Vagina (tissue), 2 donors: ENCODE measurements at regions not wholly inside any gene's neighbourhood (a gene's known extent, or its start where the extent isn't known, plus 50 kb on each side); places are given as distances from the start of the nearest gene placed in this dataset.

ENCODE experiments used
- CTCF ChIP-seq, 3 experiments: fragments of 450-650 bp in 2 of 3; fragments of 200-600 bp in 1 of 3; sonication (generic) in 1 of 3; IDR thresholded peaks; one replicate each; pipeline ENCODE4 v1.5.1; 2017 to 2019; ENCODE audit warnings: antibody characterized with exemption in 3 of 3, mild to moderate bottlenecking in 2 of 3, moderate library complexity in 2 of 3
- POLR2A ChIP-seq, 2 donors: fragments of 450-650 bp; IDR thresholded peaks; one replicate each; pipeline ENCODE4 v1.6.1; 2017; ENCODE audit warnings: antibody characterized with exemption in 2 of 2, mild to moderate bottlenecking in 2 of 2, moderate library complexity in 2 of 2

- TF ChIP-seq CTCF (IDR thresholded peaks at IDR 0.05) (no peak), POLR2A (IDR thresholded peaks at IDR 0.05) (no peak)
Observed at GRCh38 chr12:97666263-97666662, 203.7 kb downstream of the RMST start.
